Upper lobe of left lung (tissue), 4 donors: ENCODE measurements at regions not wholly inside any gene's neighbourhood (a gene's known extent, or its start where the extent isn't known, plus 50 kb on each side); places are given as distances from the start of the nearest gene placed in this dataset.

Source experiments
- CTCF ChIP-seq, 6 experiments: fragments of 450-650 bp in 4 of 6; fragments of 200-600 bp in 2 of 6; sonication (generic) in 2 of 6; IDR thresholded peaks; one replicate each; pipeline ENCODE4 v1.5.1; 2016 to 2019; ENCODE audit warnings: antibody characterized with exemption in 6 of 6
- EP300 ChIP-seq, 4 donors: sonication (generic); formaldehyde crosslinking; IDR thresholded peaks; one replicate each; pipeline ENCODE4 v1.5.1; 2017; ENCODE audit warnings: antibody characterized with exemption in 4 of 4, control low read depth in 2 of 4
- POLR2AphosphoS5 ChIP-seq, 2 donors: sonication (generic); formaldehyde crosslinking; IDR thresholded peaks; one replicate each; pipeline ENCODE4 v1.5.1; 2017; ENCODE audit warnings: antibody characterized with exemption in 2 of 2

DNA sequence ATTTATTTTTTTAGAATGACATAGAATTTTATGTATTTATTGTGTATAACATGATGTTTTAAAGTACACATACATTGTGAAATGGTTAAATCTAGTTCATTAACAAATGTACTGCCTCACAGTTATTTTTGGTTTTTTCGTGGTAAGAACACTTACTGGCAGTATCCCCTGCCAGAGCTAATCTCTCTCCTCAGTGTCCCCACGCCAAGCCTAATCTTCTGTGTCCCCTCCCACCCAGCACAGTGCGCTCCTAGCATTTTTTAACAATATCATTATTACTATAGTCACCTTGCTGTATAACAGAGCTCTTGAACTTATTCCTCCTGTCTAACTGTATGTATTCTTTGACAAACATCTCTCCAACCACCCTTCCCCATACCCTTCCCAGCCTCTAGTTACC lies 333.2 kb downstream of the GABRB3 start:
- TF ChIP-seq CTCF (IDR thresholded peaks at IDR 0.05) (no peak), POLR2AphosphoS5 (IDR thresholded peaks at IDR 0.05) (no peak), EP300 (IDR thresholded peaks at IDR 0.05) (no peak)
